ENCODE measurements at regions not wholly inside any gene's neighbourhood (a gene's known extent, or its start where the extent isn't known, plus 50 kb on each side); places are given as distances from the start of the nearest gene placed in this dataset.

- DNase-seq = no peak
These were observed 485.0 kb downstream of the DISC1 start for GRCh38 chr1:232111611-232112010.

GRCh38 chr1:232110281-232111090, 483.9 kb downstream of the DISC1 start:
- DNase-seq = no peak

- DNase-seq = no peak
These were observed 482.8 kb downstream of the DISC1 start for GRCh38 chr1:232109391-232109790.

- DNase-seq = no peak
These were observed 482.0 kb downstream of the DISC1 start for GRCh38 chr1:232108598-232108997.

- DNase-seq = no peak
These were observed 479.8 kb downstream of the DISC1 start for GRCh38 chr1:232106415-232106814.

GRCh38 chr1:232105561-232105960, 479.0 kb downstream of the DISC1 start:
- DNase-seq = no peak

- no peak for DNase-seq
These were observed 474.6 kb downstream of the DISC1 start for GRCh38 chr1:232101231-232101630.

- DNase-seq = no peak
These were observed 470.2 kb downstream of the DISC1 start for GRCh38 chr1:232096751-232097150.

Data from CD4-positive, alpha-beta T cell treated with Interferon alpha-2 for 1 hour (primary cell).